ENCODE measurements at regions not wholly inside any gene's neighbourhood (a gene's known extent, or its start where the extent isn't known, plus 50 kb on each side); places are given as distances from the start of the nearest gene placed in this dataset.

- no peak for DNase-seq
These were observed 96.8 kb upstream of the PLET1 start for GRCh38 chr11:112357488-112357887.

- no peak for DNase-seq
These were observed 100.7 kb upstream of the PLET1 start for GRCh38 chr11:112361396-112361795.

DNA sequence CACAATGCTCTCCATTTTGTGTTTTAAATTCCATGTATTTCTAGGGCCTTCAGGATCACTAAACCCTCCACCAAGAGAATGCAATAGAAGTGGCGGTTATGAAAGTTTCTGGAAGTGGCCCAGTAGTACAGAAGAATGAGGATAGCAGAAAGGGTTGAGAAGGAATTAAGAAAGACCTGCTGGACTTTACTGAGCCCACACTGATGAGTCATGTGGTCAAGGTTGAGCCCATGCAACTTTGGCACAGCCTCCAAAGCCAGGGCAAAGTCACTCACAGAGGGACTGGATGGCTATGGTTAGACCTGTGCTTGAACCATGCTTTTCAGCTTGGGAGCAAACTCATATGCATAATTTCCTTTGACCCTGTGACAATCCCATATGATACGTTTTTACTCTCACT, 102.9 kb upstream of the PLET1 start:
- DNase-seq = no peak

DNA sequence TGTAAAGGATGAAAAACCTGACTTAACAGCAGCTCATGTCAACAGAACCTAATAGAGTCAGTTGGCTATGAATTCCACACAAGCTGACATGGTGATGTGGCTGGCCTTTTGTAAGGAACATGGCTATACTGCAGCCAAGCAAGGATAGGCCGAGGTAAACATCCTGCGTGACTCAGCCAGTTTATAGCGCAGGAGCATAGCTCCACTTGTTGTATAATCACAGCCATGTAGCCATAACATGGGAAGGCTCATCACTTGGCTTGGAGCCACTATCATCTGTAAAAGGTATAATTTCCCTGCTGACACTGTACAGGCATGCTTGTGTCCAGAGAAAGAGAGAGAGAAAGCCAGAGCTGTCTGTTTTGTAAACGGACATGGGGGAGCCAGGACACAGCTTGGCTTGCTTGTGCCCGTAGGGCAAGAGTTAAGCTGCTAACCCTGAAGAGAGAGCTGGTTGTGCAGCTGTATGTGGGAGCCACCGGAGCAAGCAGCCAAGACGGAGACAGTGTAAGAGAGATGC, 104.4 kb upstream of the PLET1 start:
- no peak for DNase-seq

- no peak for DNase-seq
These were observed 105.4 kb upstream of the PLET1 start for GRCh38 chr11:112366012-112366411.

DNA sequence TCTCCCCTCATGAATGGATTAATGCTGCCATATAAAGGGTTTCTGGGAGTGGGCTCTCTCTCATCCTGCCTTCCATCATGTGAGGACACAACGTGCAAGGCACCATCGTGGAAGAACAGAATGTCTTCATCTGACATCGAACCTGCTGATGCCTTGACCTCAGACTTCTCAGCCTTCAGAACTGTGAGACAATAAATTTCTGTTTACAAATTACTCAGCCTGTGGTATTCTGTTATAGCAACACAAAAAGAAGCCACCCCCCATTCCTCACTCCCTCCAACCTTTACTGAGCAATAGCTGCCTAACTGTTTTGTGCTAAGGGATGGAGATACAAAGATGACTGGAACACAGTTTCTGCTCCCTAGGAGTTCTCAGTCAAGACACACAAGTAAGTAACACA, 106.1 kb upstream of the PLET1 start:
- no peak for DNase-seq

DNA sequence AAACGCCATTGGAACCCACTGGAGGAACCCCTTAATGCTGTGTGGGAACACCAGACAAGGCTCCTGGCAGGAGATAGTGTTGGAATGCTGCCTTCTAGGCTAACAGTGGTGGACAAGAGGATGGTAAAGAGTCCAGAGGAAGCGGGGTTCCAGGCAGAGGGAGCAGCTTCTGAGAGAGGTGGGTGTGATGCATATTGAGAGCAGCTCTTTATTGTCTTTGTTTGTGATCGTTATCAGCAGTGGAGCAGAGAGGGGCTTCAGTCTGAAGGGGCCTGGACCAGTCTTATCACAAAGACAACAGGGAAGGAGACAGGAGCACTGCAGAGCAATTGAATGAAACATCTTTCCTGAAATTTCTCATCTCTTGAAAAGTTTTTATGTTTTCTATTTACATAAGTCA, 106.8 kb upstream of the PLET1 start:
- no peak for DNase-seq

DNA sequence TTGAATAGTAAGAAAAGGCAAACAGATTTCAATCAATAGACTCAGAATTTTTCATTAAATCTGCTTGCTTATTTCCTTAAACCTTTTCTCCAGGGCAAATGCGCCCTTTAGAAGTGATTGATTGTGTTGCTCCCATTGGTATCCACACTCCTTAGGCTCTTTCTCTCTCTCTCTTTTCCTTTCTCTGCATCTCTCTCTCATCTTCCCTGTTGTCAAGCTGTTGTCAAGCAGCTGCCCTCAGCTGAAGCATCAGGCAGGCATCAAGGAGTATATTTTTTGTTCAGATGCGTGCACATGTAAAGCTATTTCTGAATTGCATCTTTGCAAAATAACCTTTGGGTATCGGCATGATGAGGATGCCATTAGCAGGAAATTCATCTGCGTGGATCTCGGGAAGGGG, 107.2 kb upstream of the PLET1 start:
- no peak for DNase-seq

GRCh38 chr11:112368381-112368780, 107.7 kb upstream of the PLET1 start:
- no peak for DNase-seq

- no peak for DNase-seq
These were observed 108.7 kb upstream of the PLET1 start for GRCh38 chr11:112369374-112369773.

- DNase-seq = no peak
These were observed 109.3 kb upstream of the PLET1 start for GRCh38 chr11:112369916-112370315.

DNA sequence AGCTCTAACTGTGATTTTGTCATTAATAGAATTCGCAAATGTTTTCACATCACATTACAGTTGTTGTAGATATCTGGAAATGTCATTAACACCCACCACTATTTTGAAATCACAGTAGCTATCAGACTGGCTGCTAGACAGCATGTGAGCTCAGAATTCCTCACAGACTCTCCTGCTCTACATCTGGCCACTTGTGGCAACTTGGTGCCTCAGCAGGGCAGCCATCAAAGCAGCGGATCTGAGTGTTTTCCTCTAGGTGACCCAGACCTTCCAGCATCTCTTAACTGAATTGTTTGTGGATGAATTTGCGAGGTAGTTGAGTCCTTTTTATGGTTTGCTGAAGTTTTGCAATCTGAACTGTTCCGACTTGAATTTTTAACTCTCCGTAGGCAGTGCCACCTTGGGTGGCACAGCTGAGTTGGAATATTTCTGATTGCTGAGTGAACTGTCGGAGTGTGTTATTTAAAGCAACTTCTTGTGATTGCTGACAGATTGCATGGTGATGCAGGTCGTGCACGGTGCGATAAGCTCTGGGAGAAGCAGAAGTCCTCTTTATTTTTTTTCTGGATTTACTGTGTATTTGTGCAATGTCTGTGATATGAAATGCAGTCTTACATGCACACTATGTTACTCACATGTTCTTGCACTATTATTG, 114.0 kb upstream of the PLET1 start:
- DNase-seq = no peak

DNA sequence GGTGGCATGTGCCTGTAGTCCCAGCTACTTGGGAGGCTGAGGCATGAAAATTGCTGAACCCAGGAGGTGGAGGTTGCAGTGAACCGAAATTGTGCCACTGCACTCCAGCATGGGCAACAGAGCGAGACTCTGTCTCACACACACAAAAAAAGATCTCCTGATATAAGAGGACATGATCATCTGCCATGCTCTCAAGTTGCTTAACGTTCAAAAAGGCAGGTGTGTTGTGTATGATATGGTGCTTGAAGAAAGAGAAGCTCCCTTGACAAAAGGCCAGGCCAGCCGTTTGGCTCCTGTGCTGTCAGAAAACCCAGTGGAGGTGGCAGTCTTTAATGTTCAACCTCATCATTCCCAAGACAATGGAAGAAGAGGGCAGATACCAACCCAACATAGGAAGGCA, 117.3 kb upstream of the PLET1 start:
- DNase-seq = no peak

- no peak for DNase-seq
These were observed 119.8 kb upstream of the PLET1 start for GRCh38 chr11:112380464-112380863.

DNA sequence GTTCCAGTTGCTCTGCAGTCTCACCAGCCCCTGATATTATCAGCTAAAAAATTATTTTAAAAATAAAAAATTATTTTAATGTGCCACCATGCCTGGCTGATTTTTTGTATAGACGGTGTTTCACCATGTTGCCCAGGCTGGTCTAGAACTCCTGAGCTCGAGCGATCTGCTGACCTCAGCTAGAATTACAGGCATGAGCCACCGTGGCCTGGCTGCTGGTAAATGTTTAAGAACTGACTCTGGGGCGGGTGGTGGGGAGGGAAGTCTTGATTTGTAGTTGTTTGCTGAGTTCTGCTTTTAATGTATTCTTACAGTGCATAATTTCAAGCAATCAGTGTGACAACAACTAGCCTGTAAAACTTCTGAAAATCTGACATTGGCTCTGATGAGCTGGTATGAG, 120.9 kb upstream of the PLET1 start:
- no peak for DNase-seq

- no peak for DNase-seq
These were observed 121.9 kb upstream of the PLET1 start for GRCh38 chr11:112382561-112382960.

GRCh38 chr11:112388496-112388895, 127.8 kb upstream of the PLET1 start:
- no peak for DNase-seq

DNA sequence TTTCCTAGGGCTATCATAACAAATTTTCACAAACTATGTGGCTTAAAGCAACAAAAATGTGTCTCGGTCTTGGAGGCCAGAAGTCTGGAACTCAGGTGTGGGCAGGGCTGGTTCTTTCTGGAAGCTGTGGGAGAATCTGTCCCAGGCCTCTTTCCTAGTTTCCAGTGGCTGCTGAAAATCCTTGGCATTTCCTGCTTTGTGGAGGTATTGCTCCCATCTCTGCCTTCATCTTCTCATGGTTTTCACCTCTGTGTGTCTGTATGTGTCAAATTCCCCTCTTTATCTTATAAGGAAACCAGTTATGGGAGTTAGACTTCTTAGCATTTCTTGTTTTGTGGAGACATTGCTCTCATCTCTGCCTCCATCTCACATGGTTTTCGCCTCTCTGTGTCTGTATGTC, 130.4 kb upstream of the PLET1 start:
- DNase-seq = no peak

GRCh38 chr11:112392904-112393303, 132.2 kb upstream of the PLET1 start:
- DNase-seq = no peak

DNA sequence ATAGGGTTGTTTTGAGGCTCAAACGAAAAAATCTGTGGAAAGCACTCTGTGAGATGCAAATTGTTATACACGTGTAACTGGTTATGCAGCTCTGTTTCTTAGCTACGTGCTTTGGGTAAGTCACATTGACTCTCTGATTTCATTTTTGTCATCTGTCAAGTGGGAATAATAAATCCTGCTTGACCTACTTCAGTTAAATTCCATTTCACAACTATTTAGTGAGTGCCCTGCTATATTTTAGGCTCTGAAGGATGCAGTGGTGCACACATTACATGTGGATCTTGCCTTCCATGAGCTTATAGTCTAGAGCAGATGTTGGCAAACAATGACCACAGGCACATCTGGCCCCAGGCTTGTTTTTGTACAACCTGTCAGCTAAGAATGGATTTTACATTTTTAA, 133.6 kb upstream of the PLET1 start:
- no peak for DNase-seq

DNA sequence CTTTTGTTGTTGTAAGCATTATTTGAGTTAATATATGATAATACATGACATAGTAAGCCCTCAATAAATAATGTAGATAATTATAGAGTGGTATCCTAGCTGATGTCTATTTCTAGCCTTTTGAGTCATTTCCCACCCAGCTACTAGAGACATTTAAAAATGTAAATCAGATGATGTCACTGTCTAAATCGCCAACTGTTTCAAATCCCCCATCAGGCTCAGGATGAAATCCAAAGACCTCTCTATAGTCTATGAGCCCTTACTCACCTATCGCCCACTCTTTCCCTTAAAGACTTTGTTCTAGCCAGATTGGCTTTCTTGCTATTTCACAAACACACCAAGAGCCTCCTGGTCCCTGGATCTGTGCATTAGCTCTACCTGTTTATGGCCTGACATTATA, 135.4 kb upstream of the PLET1 start:
- DNase-seq = no peak

- DNase-seq = no peak
These were observed 138.3 kb upstream of the PLET1 start for GRCh38 chr11:112398798-112399478.

DNA sequence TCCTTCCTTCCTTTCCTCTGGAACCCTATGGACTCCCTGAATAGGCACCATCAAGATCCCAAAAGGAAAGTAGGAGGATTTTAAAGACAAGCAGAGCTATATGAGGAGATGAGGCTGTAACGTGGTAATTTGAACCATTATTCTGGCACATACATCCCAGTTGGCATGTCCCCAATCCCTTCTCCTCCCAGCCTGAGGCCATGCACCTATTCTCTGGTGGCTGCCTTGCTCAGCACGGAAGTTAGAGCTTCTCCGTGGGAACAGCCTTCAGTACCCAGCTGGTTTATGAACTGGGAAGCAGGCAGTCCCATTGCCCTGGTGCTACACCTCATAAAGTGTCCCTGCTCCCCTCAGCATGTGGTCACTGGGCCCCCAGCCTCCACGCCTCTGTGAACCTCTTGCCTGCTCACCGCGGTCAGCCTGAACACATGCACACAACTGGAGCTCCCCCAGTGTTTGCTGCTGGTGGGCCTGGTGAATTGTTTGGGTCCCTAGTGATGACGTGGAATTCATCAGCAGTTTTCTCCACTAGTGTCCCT, 139.9 kb upstream of the PLET1 start:
- no peak for DNase-seq

GRCh38 chr11:112401036-112401769, 140.5 kb upstream of the PLET1 start:
- no peak for DNase-seq
